HUES48 (cell line): ENCODE measurements at regions not wholly inside any gene's neighbourhood (a gene's known extent, or its start where the extent isn't known, plus 50 kb on each side); places are given as distances from the start of the nearest gene placed in this dataset.
A peak's percentile ranks its signal among the peaks of the same experiment; 100 is the strongest.
"Not testable (repeated sequence)": the region's sequence is repeated elsewhere in the genome, so short reads cannot be mapped to it uniquely, and the experiment has no call there.

ENCODE experiments used
- H3K27ac ChIP-seq: one replicate; pipeline ENCODE4 v1.7.0; 2013; ENCODE audit warnings: low read depth, low read length, inconsistent platforms
- H3K27me3 ChIP-seq: 2 replicates; pipeline ENCODE4 v1.6.1; 2013; ENCODE audit warnings: mild to moderate bottlenecking, low read length; ENCODE audit not compliant: control insufficient read depth, insufficient read depth
- H3K36me3 ChIP-seq: 2 replicates; pipeline ENCODE4 v1.6.1; 2013; ENCODE audit warnings: low read length; ENCODE audit not compliant: control insufficient read depth, insufficient read depth
- H3K4me1 ChIP-seq: 2 replicates; pipeline ENCODE4 v1.6.1; 2013; ENCODE audit warnings: mild to moderate bottlenecking, low read length; ENCODE audit not compliant: control insufficient read depth, insufficient read depth
- H3K4me3 ChIP-seq: 2 replicates; pipeline ENCODE4 v1.5.1; 2013; ENCODE audit warnings: mild to moderate bottlenecking, low read depth, low read length
- H3K9ac ChIP-seq: 2 replicates; pipeline ENCODE4 v1.6.1; 2013; ENCODE audit warnings: mild to moderate bottlenecking, low read depth, low read length, moderate library complexity
- H3K9me3 ChIP-seq: 2 replicates; pipeline ENCODE4 v1.6.1; 2013; ENCODE audit warnings: low read length; ENCODE audit not compliant: control insufficient read depth, insufficient read depth

- Histone ChIP-seq H3K9ac (no peak overlapping the region), H3K4me1 (peaks cover 3% of the 10 kb centered on the region; the same call in 1 of the 2 replicates), H3K27ac (no peak overlapping the region), H3K4me3 (no peak overlapping the region), H3K27me3 (peaks cover 9% of the 10 kb centered on the region), H3K9me3 (no peaks in the 10 kb centered on the region), H3K36me3 (no peaks in the 10 kb centered on the region)
Observed at GRCh38 chr15:93340406-93340805, 251.4 kb upstream of the RGMA start.

- Histone ChIP-seq H3K4me3 (peak overlapping the region; percentile 39; the same call in 1 of the 2 replicates), H3K27ac (no peak overlapping the region), H3K4me1 (peaks cover 35% of the 10 kb centered on the region), H3K27me3 (peaks cover 59% of the 10 kb centered on the region), H3K9ac (no peak overlapping the region), H3K9me3 (no peaks in the 10 kb centered on the region), H3K36me3 (no peaks in the 10 kb centered on the region)
Observed at GRCh38 chr15:93333796-93334195, 244.8 kb upstream of the RGMA start.

- not testable (repeated sequence) for H3K36me3 ChIP-seq, H3K9ac ChIP-seq, H3K27ac ChIP-seq, H3K9me3 ChIP-seq
- H3K4me3 ChIP-seq, result peak overlapping the region; percentile 14; the same call in 1 of the 2 replicates
- peaks cover 63% of the 10 kb centered on the region for H3K27me3 ChIP-seq
- peaks cover 40% of the 10 kb centered on the region for H3K4me1 ChIP-seq
Observed at GRCh38 chr15:93333126-93333525, 244.1 kb upstream of the RGMA start.

GRCh38 chr15:93332168-93332553 is 243.2 kb upstream of the RGMA start:
- peak overlapping the region; percentile 74 for H3K27ac ChIP-seq
- H3K27me3 ChIP-seq, result peaks cover 67% of the 10 kb centered on the region
- no peaks in the 10 kb centered on the region for H3K36me3 ChIP-seq
- H3K4me1 ChIP-seq, result peaks cover 50% of the 10 kb centered on the region
- 0 out of 2 replicates have a peak overlapping the region, but pooled peaks have one; percentile 1 for H3K9ac ChIP-seq
- H3K9me3 ChIP-seq, result no peaks in the 10 kb centered on the region
- H3K4me3 ChIP-seq, result peak overlapping the region; percentile 55

- H3K27ac ChIP-seq, result peak overlapping the region; percentile 74
- H3K36me3 ChIP-seq, result no peaks in the 10 kb centered on the region
- H3K4me1 ChIP-seq, result peaks cover 51% of the 10 kb centered on the region
- peak overlapping the region; percentile 55 for H3K4me3 ChIP-seq
- H3K9ac ChIP-seq, result no peak overlapping the region
- no peaks in the 10 kb centered on the region for H3K9me3 ChIP-seq
- H3K27me3 ChIP-seq, result peaks cover 67% of the 10 kb centered on the region
Observed at GRCh38 chr15:93331545-93332167, 242.6 kb upstream of the RGMA start.

GRCh38 chr15:93330912-93331544 is 242.0 kb upstream of the RGMA start:
- peaks cover 51% of the 10 kb centered on the region for H3K4me1 ChIP-seq
- peak overlapping the region; percentile 74 for H3K27ac ChIP-seq
- peak overlapping the region; percentile 22; the same call in 1 of the 2 replicates for H3K4me3 ChIP-seq
- H3K27me3 ChIP-seq, result peaks cover 64% of the 10 kb centered on the region
- no peaks in the 10 kb centered on the region for H3K36me3 ChIP-seq
- no peaks in the 10 kb centered on the region for H3K9me3 ChIP-seq
- no peak overlapping the region for H3K9ac ChIP-seq

GRCh38 chr15:93327364-93327763 is 238.4 kb upstream of the RGMA start:
- Histone ChIP-seq H3K4me3 (peak overlapping the region; percentile 34; the same call in 1 of the 2 replicates), H3K36me3 (no peaks in the 10 kb centered on the region), H3K27me3 (peaks cover 29% of the 10 kb centered on the region), H3K4me1 (peaks cover 29% of the 10 kb centered on the region), H3K9ac (no peak overlapping the region), H3K9me3 (no peaks in the 10 kb centered on the region), H3K27ac (peak overlapping the region; percentile 4)

- H3K27me3 ChIP-seq, result peaks cover 10% of the 10 kb centered on the region
- no peaks in the 10 kb centered on the region for H3K36me3 ChIP-seq
- peaks cover 20% of the 10 kb centered on the region for H3K4me1 ChIP-seq
- no peak overlapping the region for H3K27ac ChIP-seq
- H3K9ac ChIP-seq, result no peak overlapping the region
- no peaks in the 10 kb centered on the region for H3K9me3 ChIP-seq
- no peak overlapping the region for H3K4me3 ChIP-seq
Observed at GRCh38 chr15:93324186-93324975, 235.4 kb upstream of the RGMA start.

- H3K9me3 ChIP-seq, result no peaks in the 10 kb centered on the region
- no peaks in the 10 kb centered on the region for H3K36me3 ChIP-seq
- no peak overlapping the region for H3K4me3 ChIP-seq
- no peaks in the 10 kb centered on the region for H3K27me3 ChIP-seq
- H3K4me1 ChIP-seq, result 0 out of 2 replicates have a peak, but pooled peaks cover 4% of the 10 kb centered on the region
- no peak overlapping the region for H3K27ac ChIP-seq
- no peak overlapping the region for H3K9ac ChIP-seq
Observed at GRCh38 chr15:93321881-93322282, 232.9 kb upstream of the RGMA start.

- Histone ChIP-seq H3K4me3 (no peak overlapping the region), H3K27me3 (no peaks in the 10 kb centered on the region), H3K27ac (no peak overlapping the region), H3K36me3 (no peaks in the 10 kb centered on the region), H3K4me1 (0 out of 2 replicates have a peak, but pooled peaks cover 4% of the 10 kb centered on the region), H3K9ac (no peak overlapping the region), H3K9me3 (no peaks in the 10 kb centered on the region)
Observed at GRCh38 chr15:93319121-93319814, 230.3 kb upstream of the RGMA start.
